Kidney tubule cell (primary cell): ENCODE measurements at regions not wholly inside any gene's neighbourhood (a gene's known extent, or its start where the extent isn't known, plus 50 kb on each side); places are given as distances from the start of the nearest gene placed in this dataset.

Experiments
- DNase-seq: peaks from one replicate; pipeline ENCODE4 v3.0.0-alpha.2; 2018; ENCODE audit warnings: low spot score

GRCh38 chr3:816605-817004, 276.2 kb upstream of the CNTN6 start:
- no peak for DNase-seq

- DNase-seq: no peak
Observed at GRCh38 chr3:834679-835078, 258.1 kb upstream of the CNTN6 start.

GRCh38 chr3:835096-835495, 257.7 kb upstream of the CNTN6 start:
- no peak for DNase-seq

DNA sequence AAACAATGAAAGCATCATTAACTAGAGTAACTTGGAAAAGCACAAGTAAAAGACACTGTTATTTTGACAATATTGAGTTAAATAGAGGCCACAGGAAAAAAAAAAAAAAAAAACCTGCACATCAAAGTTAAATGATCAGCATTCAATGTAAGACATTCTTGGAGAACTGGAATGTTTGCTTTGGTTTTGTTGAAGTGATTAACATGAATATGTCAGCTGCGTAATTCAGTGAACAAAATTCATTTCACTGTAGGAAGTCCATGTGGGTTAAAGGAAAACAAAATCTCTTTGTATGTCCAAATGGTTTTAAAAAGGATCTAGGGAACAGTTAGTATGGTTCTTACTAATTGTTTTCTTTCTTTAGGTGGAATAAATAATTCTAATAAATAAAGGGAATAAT, 252.8 kb upstream of the CNTN6 start:
- no peak for DNase-seq

GRCh38 chr3:851098-851790, 241.6 kb upstream of the CNTN6 start:
- peak; percentile 86 for DNase-seq

DNA sequence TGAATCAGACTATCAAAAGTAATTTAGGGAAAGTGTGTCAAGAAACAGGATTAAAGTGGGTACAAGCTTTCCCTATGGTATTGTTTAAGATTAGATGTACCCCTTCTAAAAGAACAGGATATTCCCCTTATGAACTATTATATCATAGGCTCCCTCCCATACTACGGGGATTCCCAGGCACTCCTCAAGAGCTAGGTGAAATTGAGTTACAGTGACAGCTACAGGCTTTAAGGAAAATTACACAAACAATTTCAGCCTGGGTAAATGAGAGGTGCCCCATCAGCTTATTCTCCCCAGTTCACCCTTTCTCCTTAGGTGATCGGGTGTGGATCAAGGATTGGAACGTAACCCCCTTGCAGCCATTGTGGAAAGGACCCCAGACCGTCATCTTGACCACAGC, 240.8 kb upstream of the CNTN6 start:
- peak; percentile 32 for DNase-seq

DNA sequence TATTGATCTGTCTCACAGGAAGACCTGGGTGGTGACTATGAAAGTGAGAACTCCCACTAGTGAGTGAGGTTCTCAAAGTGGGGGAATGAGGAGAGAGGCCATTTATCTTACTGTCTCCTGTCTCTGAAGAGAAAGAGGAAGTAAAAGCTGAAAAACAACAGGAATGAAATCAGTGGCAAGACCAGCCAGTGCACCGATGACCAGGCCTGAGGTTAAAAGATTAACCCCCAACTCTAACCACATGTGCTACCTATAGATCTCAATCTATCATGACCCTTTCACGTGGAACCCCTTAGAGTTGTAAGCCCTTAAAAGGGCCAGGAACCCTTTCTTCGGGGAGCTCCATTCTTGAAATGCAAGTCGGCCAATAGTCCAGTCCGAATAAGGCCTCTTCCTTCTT, 239.3 kb upstream of the CNTN6 start:
- DNase-seq: no peak

DNA sequence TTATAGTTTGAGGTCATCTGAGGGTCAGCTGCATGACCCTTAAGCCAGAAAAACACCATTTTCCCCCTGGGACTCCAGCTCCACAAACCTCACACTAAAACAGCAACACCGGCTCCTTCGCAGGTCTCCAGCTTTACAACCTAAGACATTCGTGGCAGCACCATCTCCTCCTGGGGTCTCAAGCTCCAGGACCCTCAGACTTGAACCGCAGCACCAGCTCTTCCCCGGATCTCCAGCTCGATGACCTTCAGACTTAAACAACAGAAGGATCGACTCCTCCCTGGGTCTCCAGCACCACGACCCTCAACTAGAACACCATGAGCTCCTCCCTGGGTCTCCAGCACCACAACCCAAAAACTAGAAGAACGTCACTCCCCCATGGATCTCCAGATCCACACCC, 233.7 kb upstream of the CNTN6 start:
- DNase-seq: no peak

GRCh38 chr3:861721-862120, 231.1 kb upstream of the CNTN6 start:
- no peak for DNase-seq

DNA sequence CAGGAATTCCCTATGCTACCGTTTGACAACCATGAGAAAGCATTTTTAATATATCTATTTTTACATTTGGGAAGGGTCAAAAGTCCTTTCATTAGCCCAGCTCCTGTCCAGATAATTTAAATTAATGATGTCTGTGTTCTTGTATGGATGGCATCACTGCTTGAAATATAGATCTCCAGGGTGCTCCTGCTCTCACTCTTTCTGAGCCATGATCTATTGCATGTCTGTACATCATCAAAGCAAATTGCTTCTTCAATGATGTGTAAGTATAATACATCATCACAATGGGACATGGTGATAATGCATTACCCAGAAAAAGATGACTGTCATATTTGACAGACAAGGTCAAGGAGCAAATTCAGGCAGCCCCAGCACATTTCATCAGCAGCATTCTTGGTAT, 223.6 kb upstream of the CNTN6 start:
- no peak for DNase-seq

- DNase-seq: no peak
Observed at GRCh38 chr3:869734-870133, 223.1 kb upstream of the CNTN6 start.

DNA sequence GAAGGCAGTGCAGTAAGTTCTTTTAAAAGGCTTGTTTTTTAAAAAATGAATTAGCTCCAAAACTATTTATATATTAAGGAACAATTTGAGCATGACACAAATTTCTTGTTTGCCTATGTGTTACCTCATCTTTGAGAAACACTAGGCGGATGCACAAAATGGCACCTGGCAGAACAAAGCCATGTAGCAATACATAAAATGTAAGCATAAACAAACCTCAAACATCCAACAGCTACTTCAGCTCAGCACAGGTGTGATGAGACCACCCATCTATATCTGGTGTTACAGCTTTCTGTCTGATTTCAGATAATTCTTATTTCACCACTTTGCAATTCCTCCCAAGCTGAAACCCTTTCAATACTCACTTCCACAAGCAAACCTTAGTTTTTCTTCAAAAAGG, 221.2 kb upstream of the CNTN6 start:
- no peak for DNase-seq

GRCh38 chr3:877001-877400, 215.8 kb upstream of the CNTN6 start:
- no peak for DNase-seq

DNA sequence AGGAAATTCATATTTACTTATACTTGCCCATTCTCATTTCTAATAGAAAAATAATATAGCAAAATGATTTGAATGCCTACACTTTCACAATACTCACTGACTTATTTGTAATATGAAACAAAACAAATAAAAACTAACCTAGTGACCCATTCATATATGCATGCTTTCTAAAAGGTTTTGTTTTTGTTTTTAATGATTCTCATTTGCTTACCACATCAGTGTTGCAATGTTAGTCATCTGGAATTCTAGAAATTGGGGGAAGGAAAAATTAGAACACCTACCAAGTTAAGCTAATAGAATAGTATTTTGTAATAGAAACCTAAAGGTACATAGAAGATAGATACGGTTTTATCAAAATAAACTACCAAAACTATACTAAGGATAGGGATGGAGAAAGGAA, 214.1 kb upstream of the CNTN6 start:
- DNase-seq: no peak

DNA sequence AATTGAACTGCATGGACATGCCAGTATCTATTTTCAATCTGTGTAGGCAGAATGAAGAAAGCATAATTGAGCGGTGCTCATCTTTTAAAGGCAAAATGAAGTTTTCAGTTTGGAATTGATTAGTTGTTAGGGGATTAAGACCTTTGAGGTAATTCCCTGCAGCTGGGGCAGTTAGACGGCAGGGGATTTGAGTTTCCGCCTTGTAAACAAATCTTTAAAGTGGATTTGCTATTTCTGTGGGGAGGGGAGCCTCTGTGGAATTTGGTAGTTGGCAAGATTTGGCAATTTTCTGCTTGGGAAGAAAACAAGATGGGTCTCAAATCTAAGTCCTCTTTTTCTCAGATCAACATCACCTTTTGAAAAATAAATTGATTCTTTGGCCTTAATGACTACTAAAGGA, 212.5 kb upstream of the CNTN6 start:
- no peak for DNase-seq

GRCh38 chr3:882533-882932, 210.3 kb upstream of the CNTN6 start:
- peak; percentile 30 for DNase-seq

GRCh38 chr3:901953-902778, 190.7 kb upstream of the CNTN6 start:
- DNase-seq: peak; percentile 32

GRCh38 chr3:905217-905616, 187.6 kb upstream of the CNTN6 start:
- no peak for DNase-seq

DNA sequence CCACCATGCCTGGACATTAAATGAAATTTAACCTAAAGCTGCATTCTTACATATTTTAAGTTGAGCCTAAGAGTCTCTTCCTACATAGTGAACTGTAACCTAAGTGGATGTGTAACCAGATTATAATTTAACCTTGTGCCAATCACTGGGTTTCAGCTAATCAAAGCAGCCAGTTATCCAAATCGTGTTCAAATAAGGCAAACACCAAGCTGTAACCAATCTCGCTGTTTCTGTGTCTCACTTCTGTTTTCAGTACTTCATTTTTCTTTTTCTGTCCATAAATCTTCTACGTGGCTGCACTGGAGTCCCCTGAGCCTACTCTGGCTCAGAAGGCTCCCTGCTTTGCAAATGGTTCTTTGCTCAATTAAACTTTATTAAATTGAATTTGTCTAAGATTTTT, 186.1 kb upstream of the CNTN6 start:
- DNase-seq: no peak

- DNase-seq: peak; percentile 61
Observed at GRCh38 chr3:908839-909238, 184.0 kb upstream of the CNTN6 start.

GRCh38 chr3:912717-913116, 180.1 kb upstream of the CNTN6 start:
- peak; percentile 87 for DNase-seq

DNA sequence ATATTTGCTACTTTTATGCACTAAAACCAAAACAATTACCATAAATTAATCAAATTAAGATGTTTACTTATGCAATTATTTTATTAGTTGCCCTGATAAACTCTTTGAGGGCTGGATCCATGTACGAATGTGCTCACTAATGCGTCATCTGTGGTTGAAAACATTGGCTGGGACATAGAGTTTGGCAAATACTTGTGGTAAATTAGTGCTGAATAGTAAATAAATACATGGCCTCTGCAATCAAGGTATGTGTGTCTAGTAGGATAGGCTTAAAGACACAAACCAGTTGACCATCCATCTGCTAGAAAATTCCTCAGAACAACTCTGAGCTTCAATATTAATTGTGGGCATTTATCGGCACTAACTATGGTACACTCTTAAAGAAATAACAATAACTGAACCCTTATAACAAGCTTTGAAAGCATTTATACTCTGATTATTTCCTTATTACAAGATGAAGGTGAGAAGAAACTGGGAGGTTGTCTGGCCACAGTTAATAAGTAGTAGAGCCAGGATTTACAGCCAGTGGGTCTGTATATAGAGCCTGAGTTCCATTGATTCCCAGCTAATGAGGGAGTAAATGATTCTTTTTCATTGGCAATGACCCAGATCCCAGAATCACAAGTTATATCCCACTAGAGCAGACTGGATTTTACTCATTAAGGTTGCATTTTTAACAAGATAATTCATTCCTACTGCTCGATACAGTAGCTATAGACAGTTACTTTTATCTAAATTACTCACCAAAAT, 169.5 kb upstream of the CNTN6 start:
- DNase-seq: peak; percentile 88

DNA sequence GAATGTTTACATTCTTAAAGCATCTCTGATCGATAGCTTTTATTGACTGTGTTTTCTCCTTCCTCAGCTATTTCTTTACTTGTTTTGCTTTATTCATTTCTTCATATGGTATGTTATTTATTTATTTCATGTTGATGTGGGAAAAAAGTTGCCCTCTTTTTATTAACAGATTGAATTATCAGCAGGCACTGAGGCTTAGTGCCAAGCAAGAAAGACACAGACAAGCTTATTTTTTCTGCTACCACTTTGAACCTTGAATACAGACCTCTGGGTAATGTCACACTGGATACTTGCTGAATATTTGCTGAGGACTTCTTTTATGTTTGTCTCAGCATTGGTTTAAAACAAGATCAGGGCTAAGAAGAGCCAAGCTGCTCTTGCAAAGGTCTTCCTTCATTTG, 162.0 kb upstream of the CNTN6 start:
- DNase-seq: no peak
